ENCODE measurements at regions not wholly inside any gene's neighbourhood (a gene's known extent, or its start where the extent isn't known, plus 50 kb on each side); places are given as distances from the start of the nearest gene placed in this dataset.
A peak's percentile ranks its signal among the peaks of the same experiment; 100 is the strongest.

DNA sequence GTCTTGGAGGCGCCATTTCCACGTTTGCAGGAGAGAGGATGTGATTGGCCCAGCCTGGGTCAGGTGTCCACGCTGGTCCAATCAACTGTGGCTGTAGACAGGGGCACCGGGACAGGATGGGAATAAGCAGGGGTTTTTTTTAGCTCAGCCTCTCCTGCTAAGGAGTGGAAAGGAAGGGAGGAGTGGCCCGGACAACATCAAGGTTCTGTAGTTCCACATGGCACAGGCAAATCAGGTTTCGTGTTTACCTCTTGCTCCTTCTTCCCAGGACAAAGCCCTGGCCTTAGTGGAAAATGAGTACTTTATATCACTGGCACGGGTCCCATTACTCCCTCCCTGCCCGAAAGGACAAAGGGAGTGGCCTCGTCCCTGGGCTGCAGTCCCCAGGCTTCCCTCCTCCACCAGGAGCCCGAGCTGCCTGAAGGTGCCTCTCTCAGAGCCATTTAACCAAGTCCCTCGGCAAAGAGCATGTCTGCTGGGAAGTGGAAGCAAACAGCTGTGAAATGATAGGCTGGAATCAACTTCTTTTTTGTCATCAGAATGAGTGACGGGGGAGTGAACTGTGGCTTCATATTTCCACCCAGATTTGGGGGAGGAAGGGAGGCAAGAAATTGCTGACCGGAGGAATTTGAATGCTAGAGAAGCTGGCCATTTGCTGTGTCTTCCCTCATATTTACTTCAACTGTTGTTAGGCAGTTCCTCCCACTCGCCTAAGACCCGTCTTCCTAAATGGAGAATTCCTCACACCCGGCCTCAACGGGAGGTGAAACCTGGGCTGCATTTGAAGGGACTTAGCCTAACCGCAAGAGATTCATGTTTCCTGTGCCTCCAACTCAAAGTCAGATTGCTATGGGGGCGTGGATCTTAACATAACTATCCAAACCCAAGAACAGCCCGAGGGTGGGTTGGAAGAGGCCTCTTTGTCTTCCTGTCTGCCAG is 84.9 kb upstream of the SLC44A3 start:
- Histone ChIP-seq H3K27me3 (ENCODE audit: insufficient read depth, insufficient read length) (no peaks in the 10 kb centered on the region), H3K4me1 (ENCODE audit: insufficient read depth, insufficient read length) (peaks cover 3% of the 10 kb centered on the region), H3K4me3 (ENCODE audit: insufficient read length, low read depth) (peak overlapping the region; percentile 1), H3K36me3 (ENCODE audit: insufficient read depth, insufficient read length, low read length) (no peaks in the 10 kb centered on the region), H3K9me3 (ENCODE audit: insufficient read depth, low read length) (peaks cover 7% of the 10 kb centered on the region; the same call in 1 of the 2 replicates), H3K9ac (ENCODE audit: insufficient read length, low read depth) (peak overlapping the region; percentile 75)
- DNase-seq (ENCODE audit: low read depth, low spot score): peak; percentile 96
- TF ChIP-seq ZNF274 (IDR thresholded peaks at IDR 0.05; ENCODE audit: low read depth, low read length) (no peak), SUZ12 (IDR thresholded peaks at IDR 0.05; ENCODE audit: extremely low read depth, insufficient read depth, insufficient read length) (no peak), YY1 (IDR thresholded peaks at IDR 0.05; ENCODE audit: insufficient read depth, insufficient read length) (no peak)

DNA sequence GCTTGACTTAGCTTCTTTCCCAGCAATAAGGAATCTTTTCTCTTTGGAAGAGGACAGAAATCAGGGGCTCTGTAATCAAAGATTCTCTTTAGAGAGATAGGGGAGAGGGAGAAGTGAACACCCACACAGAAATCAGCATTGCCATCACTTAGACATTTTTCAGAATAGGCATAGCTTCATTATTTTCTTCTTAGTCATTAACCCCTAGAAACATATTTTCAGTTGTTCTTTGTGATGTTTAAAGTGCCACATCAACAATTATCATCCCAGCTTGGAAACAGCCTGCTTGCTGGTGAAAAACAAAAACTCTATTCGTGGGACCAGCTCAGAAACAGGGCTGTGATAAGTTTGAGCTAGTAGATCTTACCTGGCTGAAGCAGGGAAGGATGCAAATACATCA is 88.3 kb upstream of the SLC44A3 start:
- Histone ChIP-seq H3K27me3 (ENCODE audit: insufficient read depth, insufficient read length) (no peaks in the 10 kb centered on the region), H3K9ac (ENCODE audit: insufficient read length, low read depth) (no peak overlapping the region), H3K9me3 (ENCODE audit: insufficient read depth, low read length) (peaks cover 7% of the 10 kb centered on the region; the same call in 1 of the 2 replicates), H3K36me3 (ENCODE audit: insufficient read depth, insufficient read length, low read length) (no peaks in the 10 kb centered on the region), H3K4me1 (ENCODE audit: insufficient read depth, insufficient read length) (peaks cover 3% of the 10 kb centered on the region), H3K4me3 (ENCODE audit: insufficient read length, low read depth) (no peak overlapping the region)
- DNase-seq (ENCODE audit: low read depth, low spot score): no peak
- TF ChIP-seq YY1 (IDR thresholded peaks at IDR 0.05; ENCODE audit: insufficient read depth, insufficient read length) (no peak), ZNF274 (IDR thresholded peaks at IDR 0.05; ENCODE audit: low read depth, low read length) (no peak), SUZ12 (IDR thresholded peaks at IDR 0.05; ENCODE audit: extremely low read depth, insufficient read depth, insufficient read length) (no peak)

DNA sequence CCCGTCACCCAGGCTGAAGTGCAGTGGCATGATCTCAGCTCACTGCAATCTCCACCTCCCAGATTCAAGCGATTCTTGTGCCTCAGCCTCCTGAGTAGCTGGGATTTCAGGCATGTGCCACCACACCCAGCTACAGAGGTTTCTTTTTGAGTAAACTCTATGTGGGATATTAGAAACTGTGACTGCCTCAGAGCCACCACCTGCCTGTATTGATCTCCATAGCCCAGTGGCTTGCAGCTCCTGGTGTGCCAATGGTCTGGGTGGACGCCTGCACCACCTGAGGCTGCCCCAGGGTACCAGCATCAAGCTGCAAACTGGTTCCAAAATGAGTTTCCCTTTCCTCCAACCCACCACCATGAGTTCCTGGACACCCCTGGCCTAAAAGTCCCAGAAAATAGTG is 89.7 kb upstream of the SLC44A3 start:
- peaks cover 7% of the 10 kb centered on the region; the same call in 1 of the 2 replicates for H3K9me3 ChIP-seq (ENCODE audit: insufficient read depth, low read length)
- TF ChIP-seq YY1 (IDR thresholded peaks at IDR 0.05; ENCODE audit: insufficient read depth, insufficient read length): no peak
- no peak for TF ChIP-seq ZNF274 (IDR thresholded peaks at IDR 0.05; ENCODE audit: low read depth, low read length)
- TF ChIP-seq SUZ12 (IDR thresholded peaks at IDR 0.05; ENCODE audit: extremely low read depth, insufficient read depth, insufficient read length): no peak
- H3K27me3 ChIP-seq (ENCODE audit: insufficient read depth, insufficient read length): no peaks in the 10 kb centered on the region
- no peaks in the 10 kb centered on the region for H3K36me3 ChIP-seq (ENCODE audit: insufficient read depth, insufficient read length, low read length)
- no peak overlapping the region for H3K4me3 ChIP-seq (ENCODE audit: insufficient read length, low read depth)
- DNase-seq (ENCODE audit: low read depth, low spot score): no peak
- H3K4me1 ChIP-seq (ENCODE audit: insufficient read depth, insufficient read length): no peaks in the 10 kb centered on the region
- no peak overlapping the region for H3K9ac ChIP-seq (ENCODE audit: insufficient read length, low read depth)

DNA sequence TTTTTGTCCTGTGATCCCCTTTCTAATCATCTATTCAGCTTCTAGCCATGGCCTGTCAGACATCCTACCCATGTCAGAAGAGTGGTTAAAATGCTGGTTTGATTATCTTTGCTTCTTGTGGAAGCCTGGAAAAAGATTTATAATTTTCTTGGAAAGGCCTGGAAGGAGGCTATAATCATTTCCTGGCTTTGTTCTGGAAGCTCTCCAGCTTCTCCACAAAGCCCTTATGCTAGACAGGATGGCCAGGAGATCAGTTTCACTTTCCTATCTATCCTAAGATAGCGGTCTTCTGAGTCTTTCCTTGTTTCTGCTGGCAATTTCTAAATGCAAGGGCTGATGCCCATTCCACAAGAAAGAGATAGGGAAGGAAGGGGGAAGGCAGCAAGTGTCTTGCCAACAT is 90.9 kb upstream of the SLC44A3 start:
- Histone ChIP-seq H3K9ac (ENCODE audit: insufficient read length, low read depth) (no peak overlapping the region), H3K4me3 (ENCODE audit: insufficient read length, low read depth) (no peak overlapping the region), H3K4me1 (ENCODE audit: insufficient read depth, insufficient read length) (no peaks in the 10 kb centered on the region), H3K36me3 (ENCODE audit: insufficient read depth, insufficient read length, low read length) (no peaks in the 10 kb centered on the region), H3K9me3 (ENCODE audit: insufficient read depth, low read length) (peaks cover 7% of the 10 kb centered on the region; the same call in 1 of the 2 replicates), H3K27me3 (ENCODE audit: insufficient read depth, insufficient read length) (no peaks in the 10 kb centered on the region)
- TF ChIP-seq SUZ12 (IDR thresholded peaks at IDR 0.05; ENCODE audit: extremely low read depth, insufficient read depth, insufficient read length): no peak
- no peak for DNase-seq (ENCODE audit: low read depth, low spot score)

DNA sequence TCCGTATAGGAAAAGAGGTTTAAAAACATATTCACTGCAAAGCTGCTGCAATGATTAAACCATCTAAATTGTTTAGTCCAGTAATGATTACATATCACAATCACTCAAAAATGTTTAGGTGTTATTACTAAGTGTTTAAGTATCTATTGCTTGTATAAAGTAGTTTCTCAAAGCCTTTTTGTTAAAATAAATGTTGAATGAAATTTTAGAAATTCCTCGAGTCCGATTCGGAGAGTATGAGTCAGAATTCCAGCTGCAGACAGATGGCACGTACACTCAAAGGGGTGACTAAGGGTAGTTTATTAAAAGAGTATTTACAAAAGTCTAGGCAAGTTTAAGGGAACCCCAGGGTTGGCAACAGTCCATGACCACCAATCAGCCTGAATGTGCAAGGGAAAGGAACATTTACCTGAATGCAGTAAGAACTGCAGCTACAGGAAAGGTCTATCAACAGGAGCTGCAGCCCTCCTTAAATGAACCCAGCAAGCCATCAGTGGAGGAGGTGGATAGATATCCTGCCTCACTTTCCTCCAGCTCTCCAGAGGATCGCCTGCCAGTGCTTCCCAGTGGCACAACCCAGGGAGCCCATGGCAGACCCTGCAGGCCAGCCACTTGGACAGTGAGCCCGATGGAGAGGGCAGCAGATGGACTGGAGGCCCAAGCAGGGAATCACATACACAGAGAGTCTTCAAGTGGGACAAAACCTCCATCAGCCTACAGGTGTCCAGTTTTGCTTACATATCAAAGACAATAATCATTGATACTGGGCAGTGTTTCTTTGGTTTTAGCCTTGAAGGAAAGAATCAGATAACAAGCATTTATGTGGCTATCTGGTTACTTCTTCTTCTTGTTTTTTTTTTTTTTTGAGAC is 92.1 kb upstream of the SLC44A3 start:
- no peak overlapping the region for H3K4me3 ChIP-seq (ENCODE audit: insufficient read length, low read depth)
- TF ChIP-seq ZNF274 (IDR thresholded peaks at IDR 0.05; ENCODE audit: low read depth, low read length) (no peak), YY1 (IDR thresholded peaks at IDR 0.05; ENCODE audit: insufficient read depth, insufficient read length) (no peak), SUZ12 (IDR thresholded peaks at IDR 0.05; ENCODE audit: extremely low read depth, insufficient read depth, insufficient read length) (no peak)
- H3K9ac ChIP-seq (ENCODE audit: insufficient read length, low read depth): no peak overlapping the region
- H3K27me3 ChIP-seq (ENCODE audit: insufficient read depth, insufficient read length): no peaks in the 10 kb centered on the region
- H3K9me3 ChIP-seq (ENCODE audit: insufficient read depth, low read length): no peaks in the 10 kb centered on the region
- no peak for DNase-seq (ENCODE audit: low read depth, low spot score)
- no peaks in the 10 kb centered on the region for H3K36me3 ChIP-seq (ENCODE audit: insufficient read depth, insufficient read length, low read length)
- H3K4me1 ChIP-seq (ENCODE audit: insufficient read depth, insufficient read length): peaks cover 6% of the 10 kb centered on the region

DNA sequence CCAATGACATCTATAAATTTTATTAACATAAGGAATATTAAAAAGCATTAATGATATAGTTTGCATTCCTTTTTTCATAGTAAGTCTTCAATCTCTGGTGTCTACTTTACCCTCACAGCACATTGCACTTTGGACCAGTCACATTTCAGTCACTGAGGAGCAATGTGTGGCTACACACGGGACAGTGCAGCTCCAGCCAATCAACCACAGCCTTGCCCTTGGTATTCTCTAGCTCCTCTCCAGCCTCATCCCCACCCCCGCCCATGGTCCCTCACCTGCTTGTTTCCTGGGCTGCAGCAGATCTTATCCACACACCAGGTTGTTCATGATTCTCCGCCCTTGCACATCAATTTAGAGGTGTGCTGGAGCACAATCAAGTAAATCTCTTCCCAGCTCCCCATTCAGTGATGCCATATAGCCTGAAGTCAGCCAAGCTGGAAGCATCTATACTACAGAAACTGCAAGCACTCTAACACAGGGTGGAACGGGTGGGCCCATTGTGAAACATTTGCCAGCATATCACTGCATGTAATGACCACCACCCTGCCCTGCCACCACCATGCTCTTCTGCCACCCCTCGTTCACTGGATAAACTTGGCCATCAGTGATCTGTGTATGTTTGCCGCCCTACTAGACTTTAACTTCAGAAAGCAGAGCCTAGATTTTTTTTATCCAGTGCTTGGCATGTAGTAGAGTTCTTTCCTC is 93.0 kb upstream of the SLC44A3 start:
- Histone ChIP-seq H3K27me3 (ENCODE audit: insufficient read depth, insufficient read length) (no peaks in the 10 kb centered on the region), H3K4me3 (ENCODE audit: insufficient read length, low read depth) (no peak overlapping the region), H3K4me1 (ENCODE audit: insufficient read depth, insufficient read length) (peaks cover 6% of the 10 kb centered on the region), H3K9me3 (ENCODE audit: insufficient read depth, low read length) (no peaks in the 10 kb centered on the region), H3K9ac (ENCODE audit: insufficient read length, low read depth) (no peak overlapping the region), H3K36me3 (ENCODE audit: insufficient read depth, insufficient read length, low read length) (no peaks in the 10 kb centered on the region)
- DNase-seq (ENCODE audit: low read depth, low spot score): no peak
- no peak for TF ChIP-seq ZNF274 (IDR thresholded peaks at IDR 0.05; ENCODE audit: low read depth, low read length)
- no peak for TF ChIP-seq SUZ12 (IDR thresholded peaks at IDR 0.05; ENCODE audit: extremely low read depth, insufficient read depth, insufficient read length)
- no peak for TF ChIP-seq YY1 (IDR thresholded peaks at IDR 0.05; ENCODE audit: insufficient read depth, insufficient read length)
